Right atrium auricular region (tissue), 2 donors: ENCODE measurements at regions not wholly inside any gene's neighbourhood (a gene's known extent, or its start where the extent isn't known, plus 50 kb on each side); places are given as distances from the start of the nearest gene placed in this dataset.

Source experiments
- DNase-seq: peaks from one replicate; pipeline ENCODE4 v3.0.0-alpha.2; 2019; ENCODE audit warnings: low spot score
- H3K27ac ChIP-seq, 2 donors: fragments of 200-600 bp; sonication (generic); 1 replicate in 1 of 2; 2 replicates in 1 of 2; pipeline ENCODE4 v1.5.1; 2016 to 2019
- H3K27me3 ChIP-seq, 2 donors: fragments of 200-600 bp; sonication (generic); one replicate each; pipeline versions ENCODE4 v1.5.1 to v1.6.0; 2017 to 2019
- H3K36me3 ChIP-seq: fragments of 200-600 bp; sonication (generic); one replicate; pipeline ENCODE4 v1.5.1; 2016
- H3K4me1 ChIP-seq, 2 donors: fragments of 200-600 bp; sonication (generic); one replicate each; pipeline versions ENCODE4 v1.5.1 to v1.6.0; 2017 to 2019
- H3K4me3 ChIP-seq, 2 donors: fragments of 200-600 bp; sonication (generic); 1 replicate in 1 of 2; 2 replicates in 1 of 2; pipeline ENCODE4 v1.5.1; 2017 to 2019; ENCODE audit warnings: mild to moderate bottlenecking in 1 of 2, moderate library complexity in 1 of 2
- H3K9me3 ChIP-seq, 2 donors: fragments of 200-600 bp; sonication (generic); one replicate each; pipeline ENCODE4 v1.5.1; 2019
- TF ChIP-seq, protein P1 (sequence below), 2 donors: fragments of 200-600 bp; sonication (generic); IDR thresholded peaks; one replicate each; pipeline ENCODE4 v1.5.1; 2019; ENCODE audit warnings: antibody characterized with exemption in 2 of 2

DNA sequence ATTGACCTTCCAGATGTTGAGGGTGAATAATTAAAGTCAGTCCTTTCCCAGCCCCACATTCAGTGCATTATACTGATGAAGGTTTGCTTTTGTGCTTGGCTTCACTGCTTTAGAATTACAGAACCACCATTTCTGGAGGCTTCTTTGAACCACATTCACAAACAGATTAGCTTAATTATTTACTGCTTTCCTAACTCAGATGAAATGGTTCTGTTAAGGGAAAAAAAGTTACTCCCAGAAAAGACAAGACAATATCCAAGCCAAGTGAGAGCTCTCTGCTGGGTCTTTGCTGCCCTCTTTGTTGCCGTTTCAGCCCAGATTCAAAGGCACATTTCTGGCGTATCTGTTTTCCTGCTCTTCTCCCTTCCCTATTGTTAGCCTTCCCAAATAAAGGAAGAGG, 188.9 kb downstream of the AHR start:
- no peak overlapping the region for H3K27ac ChIP-seq
- no peak for DNase-seq
- no peaks in the 10 kb centered on the region for H3K36me3 ChIP-seq
- no peaks in the 10 kb centered on the region for H3K4me1 ChIP-seq
- no peaks in the 10 kb centered on the region for H3K27me3 ChIP-seq
- H3K9me3 ChIP-seq, result no peaks in the 10 kb centered on the region
- H3K4me3 ChIP-seq, result no peak overlapping the region
- TF ChIP-seq, protein P1, sequence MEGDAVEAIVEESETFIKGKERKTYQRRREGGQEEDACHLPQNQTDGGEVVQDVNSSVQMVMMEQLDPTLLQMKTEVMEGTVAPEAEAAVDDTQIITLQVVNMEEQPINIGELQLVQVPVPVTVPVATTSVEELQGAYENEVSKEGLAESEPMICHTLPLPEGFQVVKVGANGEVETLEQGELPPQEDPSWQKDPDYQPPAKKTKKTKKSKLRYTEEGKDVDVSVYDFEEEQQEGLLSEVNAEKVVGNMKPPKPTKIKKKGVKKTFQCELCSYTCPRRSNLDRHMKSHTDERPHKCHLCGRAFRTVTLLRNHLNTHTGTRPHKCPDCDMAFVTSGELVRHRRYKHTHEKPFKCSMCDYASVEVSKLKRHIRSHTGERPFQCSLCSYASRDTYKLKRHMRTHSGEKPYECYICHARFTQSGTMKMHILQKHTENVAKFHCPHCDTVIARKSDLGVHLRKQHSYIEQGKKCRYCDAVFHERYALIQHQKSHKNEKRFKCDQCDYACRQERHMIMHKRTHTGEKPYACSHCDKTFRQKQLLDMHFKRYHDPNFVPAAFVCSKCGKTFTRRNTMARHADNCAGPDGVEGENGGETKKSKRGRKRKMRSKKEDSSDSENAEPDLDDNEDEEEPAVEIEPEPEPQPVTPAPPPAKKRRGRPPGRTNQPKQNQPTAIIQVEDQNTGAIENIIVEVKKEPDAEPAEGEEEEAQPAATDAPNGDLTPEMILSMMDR (IDR thresholded peaks at IDR 0.05), result no peak

DNA sequence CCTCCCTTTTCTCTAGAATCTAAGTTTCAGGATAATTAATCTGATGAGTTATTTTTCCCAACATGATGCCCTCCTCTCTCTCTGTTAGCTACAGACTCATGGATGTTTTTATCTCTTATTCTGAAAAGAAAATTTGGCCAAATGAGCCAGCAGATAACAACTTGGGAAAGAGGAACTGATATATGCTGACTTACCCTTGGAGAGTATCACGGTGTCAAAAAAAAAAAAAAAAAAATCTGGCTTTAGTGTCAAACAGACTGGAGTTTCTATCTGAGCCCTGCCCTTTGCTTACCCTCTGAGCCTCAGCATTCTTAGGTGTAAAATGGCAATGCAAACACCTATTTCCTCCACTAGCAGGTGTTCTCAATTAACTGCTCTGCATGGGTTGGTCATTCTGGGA, 190.4 kb downstream of the AHR start:
- H3K4me1 ChIP-seq, result no peaks in the 10 kb centered on the region
- H3K9me3 ChIP-seq, result no peaks in the 10 kb centered on the region
- no peaks in the 10 kb centered on the region for H3K36me3 ChIP-seq
- H3K4me3 ChIP-seq, result no peak overlapping the region
- H3K27me3 ChIP-seq, result no peaks in the 10 kb centered on the region
- DNase-seq, result no peak
- H3K27ac ChIP-seq, result no peak overlapping the region
- TF ChIP-seq, protein P1 (IDR thresholded peaks at IDR 0.05), result no peak

DNA sequence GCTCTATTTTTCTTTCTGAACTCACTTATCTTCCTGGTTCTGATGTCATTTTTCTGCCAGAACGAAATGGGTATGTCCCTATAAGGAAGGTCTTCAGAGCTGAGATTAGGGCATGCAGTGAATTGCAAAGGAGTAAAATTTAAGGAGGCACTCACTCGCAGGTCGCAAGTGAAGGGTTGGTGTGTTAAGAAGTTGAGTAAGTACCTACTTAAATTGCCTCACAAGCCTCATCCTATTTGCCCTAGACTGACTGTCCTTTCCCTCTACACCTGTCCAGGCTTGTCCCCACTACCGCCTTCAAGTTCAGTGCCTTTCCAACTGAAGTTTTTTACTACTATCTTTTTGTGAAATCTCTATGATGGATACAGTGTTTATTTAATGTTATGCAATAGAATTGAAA, 191.5 kb downstream of the AHR start:
- TF ChIP-seq, protein P1 (IDR thresholded peaks at IDR 0.05), result no peak
- Histone ChIP-seq H3K4me1 (no peaks in the 10 kb centered on the region), H3K27me3 (no peaks in the 10 kb centered on the region), H3K27ac (no peak overlapping the region), H3K9me3 (no peaks in the 10 kb centered on the region), H3K36me3 (no peaks in the 10 kb centered on the region), H3K4me3 (no peak overlapping the region)
- DNase-seq, result no peak

DNA sequence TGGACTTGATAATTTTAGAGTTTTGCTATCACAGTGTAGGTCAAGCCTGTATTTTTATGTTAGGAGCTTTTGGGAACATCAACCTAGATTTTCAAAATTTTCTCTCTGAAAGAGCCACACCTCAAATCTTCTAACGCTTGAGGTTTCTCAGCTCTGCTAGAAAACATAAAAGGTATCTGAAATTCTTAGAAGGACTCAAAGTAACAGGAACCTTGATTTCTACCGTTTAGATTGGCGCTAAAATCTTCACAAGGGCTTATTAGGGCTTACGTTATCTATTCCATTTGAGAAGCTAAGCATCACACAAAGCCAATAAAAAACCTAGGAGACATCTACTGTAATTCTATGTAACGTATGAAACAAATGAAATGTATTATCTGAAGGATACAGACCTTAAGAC, 192.4 kb downstream of the AHR start:
- no peak for DNase-seq
- TF ChIP-seq, protein P1 (IDR thresholded peaks at IDR 0.05), result no peak
- Histone ChIP-seq H3K27ac (no peak overlapping the region), H3K9me3 (no peaks in the 10 kb centered on the region), H3K27me3 (no peaks in the 10 kb centered on the region), H3K36me3 (no peaks in the 10 kb centered on the region), H3K4me1 (no peaks in the 10 kb centered on the region), H3K4me3 (no peak overlapping the region)

DNA sequence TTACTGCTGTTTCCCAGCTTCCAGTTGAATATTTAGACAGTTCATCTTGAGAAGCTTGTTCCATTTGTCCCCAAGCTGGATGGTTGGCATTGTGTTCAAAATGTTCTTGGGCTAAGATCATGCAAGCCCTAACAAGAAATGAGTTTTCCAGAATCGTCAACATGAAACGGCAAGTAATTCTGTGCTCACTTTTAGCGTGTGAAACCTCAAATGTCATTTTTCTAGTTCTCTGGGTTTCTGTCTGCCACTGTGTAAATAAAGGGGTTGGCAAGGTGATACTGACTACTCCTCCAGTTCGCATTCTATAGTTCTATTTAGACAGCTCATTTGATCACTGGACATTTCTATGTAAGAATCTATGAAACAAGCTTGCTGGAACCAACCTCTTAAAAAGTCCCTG, 194.0 kb downstream of the AHR start:
- Histone ChIP-seq H3K4me1 (no peaks in the 10 kb centered on the region), H3K27ac (no peak overlapping the region), H3K36me3 (no peaks in the 10 kb centered on the region), H3K27me3 (no peaks in the 10 kb centered on the region), H3K4me3 (no peak overlapping the region), H3K9me3 (no peaks in the 10 kb centered on the region)
- TF ChIP-seq, protein P1 (IDR thresholded peaks at IDR 0.05), result no peak
- no peak for DNase-seq

DNA sequence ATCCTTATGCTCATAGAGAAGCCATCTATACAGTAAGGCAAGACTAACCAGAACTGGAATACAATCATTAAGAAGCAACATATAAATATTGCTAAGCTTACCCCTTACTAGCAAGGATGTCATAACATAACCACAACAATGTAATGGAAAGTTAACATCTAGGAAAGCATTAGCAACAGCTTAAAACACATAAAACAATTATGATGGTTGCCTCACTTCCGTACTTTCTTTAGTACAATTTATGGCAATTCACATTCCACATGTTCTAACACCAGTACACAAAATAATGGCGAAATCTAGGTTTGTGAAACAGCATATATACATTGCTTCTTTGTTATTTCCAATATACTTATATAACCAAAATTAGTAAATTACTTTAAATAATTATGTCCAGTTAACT, 195.0 kb downstream of the AHR start:
- H3K4me3 ChIP-seq, result no peak overlapping the region
- no peak for DNase-seq
- TF ChIP-seq, protein P1 (IDR thresholded peaks at IDR 0.05), result no peak
- H3K36me3 ChIP-seq, result no peaks in the 10 kb centered on the region
- no peaks in the 10 kb centered on the region for H3K27me3 ChIP-seq
- H3K4me1 ChIP-seq, result no peaks in the 10 kb centered on the region
- no peaks in the 10 kb centered on the region for H3K9me3 ChIP-seq
- no peak overlapping the region for H3K27ac ChIP-seq
